ENCODE measurements at regions not wholly inside any gene's neighbourhood (a gene's known extent, or its start where the extent isn't known, plus 50 kb on each side); places are given as distances from the start of the nearest gene placed in this dataset.

DNA sequence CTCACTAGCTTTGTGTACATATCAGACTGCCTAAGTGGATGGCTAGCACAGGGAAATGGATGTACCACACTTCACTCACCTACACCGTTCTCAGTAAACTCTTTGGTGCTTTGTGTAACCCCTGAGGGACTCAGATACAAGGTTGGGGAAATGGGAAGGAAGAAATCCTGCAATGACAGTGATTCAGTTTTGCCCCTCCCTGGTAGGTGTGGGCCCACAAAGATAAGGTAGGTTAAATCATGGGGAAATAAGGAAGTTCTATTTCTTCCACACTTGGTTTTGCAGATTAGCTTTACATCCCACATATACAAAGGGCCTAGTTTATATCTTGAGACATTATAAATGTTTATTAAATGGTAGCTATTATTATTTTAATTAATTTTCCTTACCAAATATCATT lies 197.6 kb upstream of the SPANXN4 start:
- H3K79me2 ChIP-seq (ENCODE audit: insufficient read depth, low read length) = no peaks in the 10 kb centered on the region
- ChIA-PET CTCF (ENCODE audit: low intra/inter-chr PET ratio, low total read pairs) (no interaction called here), POLR2A (no interaction called here)
- no peak overlapping the region for H2AFZ ChIP-seq (ENCODE audit: low read length)
- H3K4me3 ChIP-seq (replicated peaks in 1 of 3; ENCODE audit: insufficient read depth in 1 of 3, low read depth in 2 of 3, low read length in 3 of 3) = no peak overlapping the region
- H3K27ac ChIP-seq (ENCODE audit: extremely low read length, insufficient read depth, low read length) = no peak overlapping the region
- no peaks in the 10 kb centered on the region for H3K27me3 ChIP-seq (ENCODE audit: control insufficient read depth in 1 of 2, insufficient read depth in 2 of 2, low read length in 2 of 2)
- no TSS peak for BruUV-seq (replicated peaks)
- ATAC-seq (no peak), FAIRE-seq (no peak), DNase-seq (ENCODE audit: low spot score) (no peak)
- H3K9me3 ChIP-seq (ENCODE audit: low read length) = peaks cover 37% of the 10 kb centered on the region
- TF ChIP-seq, protein P1, sequence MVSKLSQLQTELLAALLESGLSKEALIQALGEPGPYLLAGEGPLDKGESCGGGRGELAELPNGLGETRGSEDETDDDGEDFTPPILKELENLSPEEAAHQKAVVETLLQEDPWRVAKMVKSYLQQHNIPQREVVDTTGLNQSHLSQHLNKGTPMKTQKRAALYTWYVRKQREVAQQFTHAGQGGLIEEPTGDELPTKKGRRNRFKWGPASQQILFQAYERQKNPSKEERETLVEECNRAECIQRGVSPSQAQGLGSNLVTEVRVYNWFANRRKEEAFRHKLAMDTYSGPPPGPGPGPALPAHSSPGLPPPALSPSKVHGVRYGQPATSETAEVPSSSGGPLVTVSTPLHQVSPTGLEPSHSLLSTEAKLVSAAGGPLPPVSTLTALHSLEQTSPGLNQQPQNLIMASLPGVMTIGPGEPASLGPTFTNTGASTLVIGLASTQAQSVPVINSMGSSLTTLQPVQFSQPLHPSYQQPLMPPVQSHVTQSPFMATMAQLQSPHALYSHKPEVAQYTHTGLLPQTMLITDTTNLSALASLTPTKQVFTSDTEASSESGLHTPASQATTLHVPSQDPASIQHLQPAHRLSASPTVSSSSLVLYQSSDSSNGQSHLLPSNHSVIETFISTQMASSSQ (IDR thresholded peaks at IDR 0.05; ENCODE audit: low read depth) = no peak
- TF ChIP-seq, protein P1 (CRISPR knock-in tag; IDR thresholded peaks at IDR 0.05; ENCODE audit: borderline replicate concordance) = no peak
- TF ChIP-seq PAWR (CRISPR knock-in tag; IDR thresholded peaks at IDR 0.05; ENCODE audit: borderline replicate concordance) (no peak), HHEX (CRISPR knock-in tag; IDR thresholded peaks at IDR 0.05) (no peak), ZNF552 (CRISPR knock-in tag; IDR thresholded peaks at IDR 0.05; ENCODE audit: borderline replicate concordance) (no peak), PCBP2 (optimal IDR thresholded peaks at IDR 0.05; ENCODE audit: low read depth, low read length, poor library complexity, severe bottlenecking) (no peak), SIX4 (CRISPR knock-in tag; IDR thresholded peaks at IDR 0.05) (no peak), CHD2 (IDR thresholded peaks at IDR 0.05; ENCODE audit: low read depth, low read length) (no peak)
- TF ChIP-seq, protein P2, sequence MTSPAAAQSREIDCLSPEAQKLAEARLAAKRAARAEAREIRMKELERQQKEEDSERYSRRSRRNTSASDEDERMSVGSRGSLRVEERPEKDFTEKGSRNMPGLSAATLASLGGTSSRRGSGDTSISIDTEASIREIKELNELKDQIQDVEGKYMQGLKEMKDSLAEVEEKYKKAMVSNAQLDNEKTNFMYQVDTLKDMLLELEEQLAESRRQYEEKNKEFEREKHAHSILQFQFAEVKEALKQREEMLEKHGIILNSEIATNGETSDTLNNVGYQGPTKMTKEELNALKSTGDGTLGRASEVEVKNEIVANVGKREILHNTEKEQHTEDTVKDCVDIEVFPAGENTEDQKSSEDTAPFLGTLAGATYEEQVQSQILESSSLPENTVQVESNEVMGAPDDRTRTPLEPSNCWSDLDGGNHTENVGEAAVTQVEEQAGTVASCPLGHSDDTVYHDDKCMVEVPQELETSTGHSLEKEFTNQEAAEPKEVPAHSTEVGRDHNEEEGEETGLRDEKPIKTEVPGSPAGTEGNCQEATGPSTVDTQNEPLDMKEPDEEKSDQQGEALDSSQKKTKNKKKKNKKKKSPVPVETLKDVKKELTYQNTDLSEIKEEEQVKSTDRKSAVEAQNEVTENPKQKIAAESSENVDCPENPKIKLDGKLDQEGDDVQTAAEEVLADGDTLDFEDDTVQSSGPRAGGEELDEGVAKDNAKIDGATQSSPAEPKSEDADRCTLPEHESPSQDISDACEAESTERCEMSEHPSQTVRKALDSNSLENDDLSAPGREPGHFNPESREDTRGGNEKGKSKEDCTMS (CRISPR knock-in tag; conservative IDR thresholded peaks at IDR 0.05) = no peak
- TF ChIP-seq, protein P3, sequence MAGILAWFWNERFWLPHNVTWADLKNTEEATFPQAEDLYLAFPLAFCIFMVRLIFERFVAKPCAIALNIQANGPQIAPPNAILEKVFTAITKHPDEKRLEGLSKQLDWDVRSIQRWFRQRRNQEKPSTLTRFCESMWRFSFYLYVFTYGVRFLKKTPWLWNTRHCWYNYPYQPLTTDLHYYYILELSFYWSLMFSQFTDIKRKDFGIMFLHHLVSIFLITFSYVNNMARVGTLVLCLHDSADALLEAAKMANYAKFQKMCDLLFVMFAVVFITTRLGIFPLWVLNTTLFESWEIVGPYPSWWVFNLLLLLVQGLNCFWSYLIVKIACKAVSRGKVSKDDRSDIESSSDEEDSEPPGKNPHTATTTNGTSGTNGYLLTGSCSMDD (CRISPR knock-in tag; IDR thresholded peaks at IDR 0.05) = no peak
- no peak overlapping the region for H3K9ac ChIP-seq (ENCODE audit: insufficient read depth, low read depth, low read length)
- in situ Hi-C loops (cut with HindIII; ENCODE audit: extremely low pct_ligation_motif_present, low pct_unique_long_range_greater_than_20kb) (no loop called here), intact Hi-C loops (cut with micrococcal nuclease; ENCODE audit: unreplicated experiment) (no loop called here)
- no peaks in the 10 kb centered on the region for H3K36me3 ChIP-seq (replicated peaks in 1 of 2; ENCODE audit: control insufficient read depth in 1 of 2, insufficient read depth in 2 of 2, low read length in 2 of 2)
- no peaks in the 10 kb centered on the region for H3K4me1 ChIP-seq (ENCODE audit: insufficient read depth, low read length)
- 0% methylated on average over 1 of the region's 1 CpG for WGBS (ENCODE audit: low lambda C conversion rate)
- H4K20me1 ChIP-seq (ENCODE audit: insufficient read depth, low read length) = no peaks in the 10 kb centered on the region
- H3K4me2 ChIP-seq (ENCODE audit: low read depth, low read length) = no peak overlapping the region
